ENCODE measurements at regions not wholly inside any gene's neighbourhood (a gene's known extent, or its start where the extent isn't known, plus 50 kb on each side); places are given as distances from the start of the nearest gene placed in this dataset.

DNA sequence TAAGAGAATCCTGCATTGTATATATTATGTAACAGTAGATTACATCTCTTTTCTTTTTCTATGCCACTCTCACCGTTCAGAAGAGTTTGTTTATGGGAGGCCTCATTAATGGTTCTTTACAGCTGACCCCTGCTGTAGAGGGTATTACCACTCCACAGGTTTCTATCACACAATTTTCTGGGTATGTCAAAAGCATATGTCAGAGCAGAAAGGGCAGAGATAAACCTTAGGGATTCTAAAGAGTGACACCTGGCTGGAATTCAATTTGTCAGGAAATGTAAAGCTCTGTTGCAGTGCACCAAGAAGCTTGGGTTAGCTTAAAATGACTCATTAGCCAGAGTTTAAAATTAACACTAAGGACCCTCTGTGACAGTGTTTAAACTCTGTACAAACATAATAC is 658.7 kb downstream of the PCDH18 start:
- no peak for DNase-seq
- no peak overlapping the region for H4K5ac ChIP-seq (ENCODE audit: low read depth, low read length)
- dilution Hi-C loops (cut with HindIII; ENCODE audit: low sequenced_read_pairs, unreplicated experiment) (no loop called here), in situ Hi-C loops (cut with MboI; ENCODE audit: low sequenced_read_pairs) (no loop called here), intact Hi-C loops (cut with micrococcal nuclease) (loop anchor here (10.0 kb wide), 1 partner anchor 341 kb away; no protein-coding TSS in a partner anchor)
- H2BK15ac ChIP-seq (ENCODE audit: low read depth, low read length) = no peak overlapping the region
- no peak for ATAC-seq (ENCODE audit: low read depth)
- H4K8ac ChIP-seq (ENCODE audit: low read depth in 2 of 2, low read length in 2 of 2) = no peak overlapping the region
- no peak overlapping the region for H2BK5ac ChIP-seq (ENCODE audit: low read depth, low read length, poor library complexity, severe bottlenecking)
- no peak overlapping the region for H2AFZ ChIP-seq (replicated peaks; ENCODE audit: low read length, poor library complexity)
- H3K4ac ChIP-seq (ENCODE audit: low read depth, low read length) = no peak overlapping the region
- BruUV-seq (replicated peaks) = no TSS peak
- no peak overlapping the region for H3K18ac ChIP-seq (ENCODE audit: low read depth, low read length)
- no peaks in the 10 kb centered on the region for H3K79me1 ChIP-seq (ENCODE audit: low read depth in 1 of 2, low read length in 2 of 2)
- no peak overlapping the region for H3K27ac ChIP-seq (ENCODE audit: insufficient read depth, low read length)
- H2BK20ac ChIP-seq (ENCODE audit: low read depth, low read length) = no peak overlapping the region
- H2AK5ac ChIP-seq (ENCODE audit: low read depth, low read length) = no peak overlapping the region
- no CpG with 5 or more reads among the region's 1 CpG for WGBS, 2 experiments (ENCODE audit: extremely low coverage in 2 of 2, insufficient read length in 1 of 2)
- H3K56ac ChIP-seq (ENCODE audit: extremely low read depth, insufficient read depth, low read length) = no peak overlapping the region
- H3K4me2 ChIP-seq (ENCODE audit: low read depth, low read length) = no peak overlapping the region
- H3K9me1 ChIP-seq (ENCODE audit: insufficient read depth, low read length) = no peaks in the 10 kb centered on the region
- ChIA-PET POLR2A (ENCODE audit: unreplicated experiment) (interaction anchor here (0.6 kb wide), 1 partner anchor 36 kb away, joined by 10 read pairs; no protein-coding TSS in a partner anchor), CTCF (interaction anchor here (0.8 kb wide), 1 partner anchor 1302 kb away, joined by 3 read pairs; no protein-coding TSS in a partner anchor)
- H2BK120ac ChIP-seq (ENCODE audit: low read depth, low read length) = no peak overlapping the region
- H4K91ac ChIP-seq (ENCODE audit: insufficient read depth, low read depth, low read length) = no peak overlapping the region
- H3K23ac ChIP-seq (ENCODE audit: low read depth, low read length) = no peak overlapping the region
- H4K20me1 ChIP-seq (ENCODE audit: insufficient read depth, low read length) = no peaks in the 10 kb centered on the region
- H3K4me1 ChIP-seq (ENCODE audit: control insufficient read depth, insufficient read depth, low read length) = no peaks in the 10 kb centered on the region
- H3K27me3 ChIP-seq (ENCODE audit: control insufficient read depth, insufficient read depth, low read length) = no peaks in the 10 kb centered on the region
- no peak overlapping the region for H3K14ac ChIP-seq (replicated peaks; ENCODE audit: low read depth, low read length)
- TF ChIP-seq CEBPB (IDR thresholded peaks at IDR 0.05; ENCODE audit: low read depth, low read length) (no peak), NFE2L2 (IDR thresholded peaks at IDR 0.05; ENCODE audit: low read depth, low read length) (no peak), SMC3 (IDR thresholded peaks at IDR 0.05; ENCODE audit: low read depth, low read length) (no peak), FOS (IDR thresholded peaks at IDR 0.05; ENCODE audit: low read depth, low read length) (no peak), RFX5 (IDR thresholded peaks at IDR 0.05; ENCODE audit: low read depth, low read length) (no peak), BHLHE40 (IDR thresholded peaks at IDR 0.05; ENCODE audit: low read depth, low read length) (no peak), CTCF (conservative IDR thresholded peaks at IDR 0.05; ENCODE audit: low read depth, low read length) (no peak), POLR2A (IDR thresholded peaks at IDR 0.05; ENCODE audit: low read depth, low read length) (no peak), MAFK (IDR thresholded peaks at IDR 0.05; ENCODE audit: low read depth, low read length) (no peak), CHD1 (IDR thresholded peaks at IDR 0.05; ENCODE audit: low read depth, low read length) (no peak), MAZ (IDR thresholded peaks at IDR 0.05; ENCODE audit: borderline replicate concordance, low read depth, low read length) (no peak), RAD21 (IDR thresholded peaks at IDR 0.05; ENCODE audit: low read length) (no peak), RCOR1 (IDR thresholded peaks at IDR 0.05; ENCODE audit: insufficient replicate concordance, low read length) (no peak)
- TF ChIP-seq, protein P1, sequence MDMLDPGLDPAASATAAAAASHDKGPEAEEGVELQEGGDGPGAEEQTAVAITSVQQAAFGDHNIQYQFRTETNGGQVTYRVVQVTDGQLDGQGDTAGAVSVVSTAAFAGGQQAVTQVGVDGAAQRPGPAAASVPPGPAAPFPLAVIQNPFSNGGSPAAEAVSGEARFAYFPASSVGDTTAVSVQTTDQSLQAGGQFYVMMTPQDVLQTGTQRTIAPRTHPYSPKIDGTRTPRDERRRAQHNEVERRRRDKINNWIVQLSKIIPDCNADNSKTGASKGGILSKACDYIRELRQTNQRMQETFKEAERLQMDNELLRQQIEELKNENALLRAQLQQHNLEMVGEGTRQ (IDR thresholded peaks at IDR 0.05; ENCODE audit: low read depth, low read length) = no peak
- TF ChIP-seq, protein P2, sequence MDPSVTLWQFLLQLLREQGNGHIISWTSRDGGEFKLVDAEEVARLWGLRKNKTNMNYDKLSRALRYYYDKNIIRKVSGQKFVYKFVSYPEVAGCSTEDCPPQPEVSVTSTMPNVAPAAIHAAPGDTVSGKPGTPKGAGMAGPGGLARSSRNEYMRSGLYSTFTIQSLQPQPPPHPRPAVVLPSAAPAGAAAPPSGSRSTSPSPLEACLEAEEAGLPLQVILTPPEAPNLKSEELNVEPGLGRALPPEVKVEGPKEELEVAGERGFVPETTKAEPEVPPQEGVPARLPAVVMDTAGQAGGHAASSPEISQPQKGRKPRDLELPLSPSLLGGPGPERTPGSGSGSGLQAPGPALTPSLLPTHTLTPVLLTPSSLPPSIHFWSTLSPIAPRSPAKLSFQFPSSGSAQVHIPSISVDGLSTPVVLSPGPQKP (IDR thresholded peaks at IDR 0.05; ENCODE audit: borderline replicate concordance, low read depth, low read length) = no peak
- H3K4me3 ChIP-seq (ENCODE audit: insufficient read depth, low read depth, low read length) = no peak overlapping the region
- H2AK9ac ChIP-seq (replicated peaks; ENCODE audit: low read depth, low read length, poor library complexity) = no peak overlapping the region
- H3K36me3 ChIP-seq (ENCODE audit: control insufficient read depth, insufficient read depth, low read length) = no peaks in the 10 kb centered on the region
- no peak overlapping the region for H3K9ac ChIP-seq (ENCODE audit: low read depth, low read length)
- H3K9me3 ChIP-seq (ENCODE audit: control insufficient read depth, insufficient read depth, low read length) = no peaks in the 10 kb centered on the region

Measured in IMR-90 (cell line).